PC-9 (cell line): ENCODE measurements at regions not wholly inside any gene's neighbourhood (a gene's known extent, or its start where the extent isn't known, plus 50 kb on each side); places are given as distances from the start of the nearest gene placed in this dataset.

ENCODE experiments used
- CTCF ChIP-seq: fragments of 200-600 bp; sonication (generic); conservative IDR thresholded peaks from 2 replicates; pipeline ENCODE4 v1.6.1; 2017; ENCODE audit warnings: mixed run types, antibody characterized with exemption, mild to moderate bottlenecking, moderate library complexity
- EZH2 ChIP-seq: fragments of 200-600 bp; sonication (generic); IDR thresholded peaks from 2 replicates; pipeline ENCODE4 v1.8.0; 2017; ENCODE audit warnings: antibody characterized with exemption, low read depth

GRCh38 chr4:116585246-116585645 lies 500.1 kb downstream of the TRAM1L1 start:
- TF ChIP-seq CTCF (no peak), EZH2 (no peak)
